ENCODE measurements at regions not wholly inside any gene's neighbourhood (a gene's known extent, or its start where the extent isn't known, plus 50 kb on each side); places are given as distances from the start of the nearest gene placed in this dataset.

- no peak for TF ChIP-seq CTCF (IDR thresholded peaks at IDR 0.05; ENCODE audit: borderline replicate concordance, extremely low read depth, low read length, poor library complexity, severe bottlenecking)
- TF ChIP-seq EZH2 (IDR thresholded peaks at IDR 0.05; ENCODE audit: borderline replicate concordance, low read depth, low read length, severe bottlenecking): no peak
Measured at GRCh38 chr11:105490333-105490732, 119.5 kb upstream of the GRIA4 start.

All from DND-41 (cell line).